ENCODE measurements at regions not wholly inside any gene's neighbourhood (a gene's known extent, or its start where the extent isn't known, plus 50 kb on each side); places are given as distances from the start of the nearest gene placed in this dataset.
A peak's percentile ranks its signal among the peaks of the same experiment; 100 is the strongest.

DNA sequence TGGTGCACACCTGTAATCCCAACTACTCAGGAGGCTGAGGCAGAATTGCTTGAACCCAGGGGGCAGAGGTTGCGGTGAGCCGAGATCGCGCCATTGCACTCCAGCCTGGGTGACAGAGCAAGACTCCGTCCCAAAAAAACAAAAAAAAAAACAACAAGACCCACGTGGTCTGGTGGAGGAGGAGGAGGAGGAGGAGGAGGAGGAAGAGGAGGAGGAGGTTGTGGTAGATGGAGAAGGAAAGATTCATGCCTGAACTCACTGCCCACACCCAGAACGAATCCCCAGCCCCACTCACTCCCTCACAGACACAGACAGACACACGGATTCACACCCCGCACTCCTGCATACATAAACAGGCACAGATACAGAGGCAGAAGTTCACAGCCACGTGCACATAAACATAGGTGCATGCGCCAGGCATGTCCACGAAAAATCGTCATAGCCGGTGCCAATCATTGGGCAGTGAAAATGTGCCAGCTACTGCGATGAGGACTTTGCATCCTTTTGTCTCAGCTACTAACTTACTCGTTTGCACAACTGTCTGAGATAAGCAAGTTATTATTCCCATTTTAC lies 138.5 kb downstream of the WSCD1 start:
- DNase-seq = no peak

DNA sequence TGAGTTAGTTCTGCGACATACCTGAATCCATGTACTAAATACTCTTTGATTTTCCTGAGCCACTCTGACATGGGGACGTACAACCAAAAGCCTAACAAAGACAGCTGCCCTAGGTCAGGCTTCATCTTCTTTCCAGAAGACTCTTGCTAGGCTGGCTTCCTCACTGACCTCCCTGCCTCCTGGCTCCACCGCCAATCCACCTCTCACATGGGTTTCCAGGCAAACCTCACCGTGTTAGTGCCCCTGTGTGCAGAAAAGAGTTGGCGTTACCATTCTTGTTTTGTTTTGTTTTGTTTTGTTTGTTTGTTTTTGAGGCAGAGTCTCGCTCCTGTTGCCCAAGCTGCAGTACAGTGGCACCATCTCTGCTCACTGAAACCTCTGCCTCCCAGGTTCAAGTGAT lies 135.3 kb downstream of the WSCD1 start:
- no peak for DNase-seq

DNA sequence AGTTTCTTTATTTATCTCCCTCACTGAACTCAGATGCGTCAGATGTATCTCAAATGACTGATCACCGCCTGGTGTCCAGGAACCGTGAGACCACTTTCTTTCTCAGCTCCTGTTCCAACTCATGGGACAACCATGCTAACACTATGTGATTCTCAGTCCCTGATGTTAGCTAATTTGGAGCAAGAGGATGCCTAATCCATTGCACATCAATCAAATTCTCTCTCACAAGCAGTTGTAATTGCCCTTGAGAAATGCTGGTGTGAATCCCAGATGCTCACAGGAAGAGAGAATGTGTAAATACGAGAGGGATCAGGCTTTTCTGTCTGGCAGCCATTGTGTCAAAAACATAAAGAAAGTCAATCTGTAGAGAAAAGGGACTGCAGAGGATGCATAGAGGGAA lies 134.9 kb downstream of the WSCD1 start:
- DNase-seq = no peak

DNA sequence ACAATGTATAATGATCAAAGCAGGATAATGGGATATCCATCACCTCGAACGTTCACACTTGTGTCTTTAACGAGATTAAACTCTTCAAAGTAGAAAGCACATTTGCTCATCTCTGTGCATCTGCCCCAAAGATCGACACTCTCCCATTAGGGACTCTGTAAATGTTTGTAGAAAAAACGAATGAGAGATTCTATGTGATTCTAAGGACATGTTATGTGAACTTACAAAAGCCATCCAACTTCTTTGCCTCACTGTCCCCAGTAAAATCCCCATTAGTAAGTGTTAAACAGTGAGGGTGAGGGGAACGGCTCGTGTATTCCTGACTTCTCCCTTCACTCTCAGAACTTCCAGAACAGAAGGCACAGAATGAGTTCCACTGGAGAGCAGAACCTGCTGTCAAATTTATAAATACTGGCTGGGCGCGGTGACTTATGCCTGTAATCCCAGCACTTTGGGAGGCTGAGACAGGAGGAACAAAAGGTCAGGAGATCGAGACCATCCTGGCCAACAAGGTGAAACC lies 134.1 kb downstream of the WSCD1 start:
- no peak for DNase-seq

DNA sequence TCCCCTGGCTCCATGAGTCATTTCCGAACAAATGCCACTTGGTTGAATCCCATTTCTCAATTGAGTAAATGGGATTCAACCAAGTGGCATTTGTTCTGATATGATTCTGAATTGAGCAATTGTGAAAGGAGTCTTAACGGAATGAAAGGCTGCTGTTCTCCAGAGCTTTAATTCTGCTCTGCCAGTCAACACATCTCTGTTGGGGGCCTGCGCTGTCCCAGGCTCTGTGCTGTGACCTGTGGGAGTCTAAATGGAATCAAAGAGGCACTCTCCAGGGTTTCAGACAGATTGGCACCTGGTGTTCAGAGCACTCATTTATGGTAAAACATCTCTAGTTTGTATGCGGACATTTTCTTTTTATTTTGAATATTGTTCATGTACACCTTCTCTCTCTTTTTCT lies 126.2 kb downstream of the WSCD1 start:
- DNase-seq = peak; percentile 48

DNA sequence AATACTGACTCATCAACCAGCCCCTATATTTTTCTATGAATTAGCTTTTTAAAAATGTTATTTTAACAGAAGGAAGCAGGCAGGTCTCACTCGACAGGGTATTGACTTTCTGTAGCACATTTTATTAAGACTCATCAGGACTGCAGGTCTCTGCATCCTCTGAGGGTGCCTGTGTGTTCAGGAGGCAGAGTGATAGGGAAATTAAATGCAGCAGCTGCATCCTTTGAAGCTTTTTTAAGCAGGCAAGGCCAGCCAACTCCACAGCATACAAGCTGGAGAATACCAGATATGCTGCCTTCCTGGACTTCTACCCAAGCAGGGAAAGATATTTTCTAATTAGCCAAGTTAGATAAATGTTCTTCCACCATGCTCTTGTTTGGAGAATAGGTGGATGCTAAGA lies 124.9 kb downstream of the WSCD1 start:
- DNase-seq = no peak

DNA sequence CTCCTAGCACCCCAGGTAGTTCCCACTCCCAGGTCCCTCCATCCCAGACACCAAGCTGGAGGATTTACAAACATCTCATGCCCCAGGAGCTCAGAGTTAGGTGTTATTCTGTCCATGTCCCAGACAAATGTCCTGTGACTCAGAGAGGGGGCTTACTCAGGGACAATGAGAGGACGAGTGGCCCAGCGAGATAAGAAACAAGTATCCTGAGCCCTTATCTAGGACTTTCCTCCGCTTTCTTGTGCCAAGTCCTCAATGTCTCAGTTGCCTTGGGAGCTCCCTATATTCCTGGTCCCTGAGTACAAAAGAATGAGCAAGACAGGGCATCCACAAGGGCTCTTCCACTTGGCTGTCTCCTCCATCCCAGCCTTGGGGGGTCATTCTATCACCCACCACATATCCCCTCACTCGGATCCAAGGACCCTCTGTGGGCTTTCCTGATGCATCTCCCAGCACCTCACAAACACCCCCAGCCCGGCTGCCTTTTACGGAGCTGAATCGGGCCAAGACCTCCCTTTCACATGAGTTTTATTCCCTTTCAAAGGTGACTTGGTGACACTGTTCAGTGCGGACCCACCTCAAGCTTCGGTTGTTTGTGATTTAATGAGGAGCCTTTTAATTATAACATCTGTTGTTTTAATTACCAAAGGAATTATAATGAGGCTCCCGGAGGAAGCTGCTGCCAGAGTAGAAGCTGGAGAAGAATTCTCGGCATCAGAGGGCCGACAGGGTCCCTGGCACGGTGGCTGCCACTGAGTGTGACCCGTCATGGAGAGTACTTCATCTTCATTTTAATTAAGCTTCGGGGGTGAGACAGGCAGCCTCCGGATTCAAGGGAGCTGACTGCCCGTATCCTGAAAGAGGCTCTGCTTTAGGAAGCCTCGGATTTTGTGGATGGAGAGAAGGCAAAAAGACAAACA lies 121.5 kb downstream of the WSCD1 start:
- DNase-seq = no peak

DNA sequence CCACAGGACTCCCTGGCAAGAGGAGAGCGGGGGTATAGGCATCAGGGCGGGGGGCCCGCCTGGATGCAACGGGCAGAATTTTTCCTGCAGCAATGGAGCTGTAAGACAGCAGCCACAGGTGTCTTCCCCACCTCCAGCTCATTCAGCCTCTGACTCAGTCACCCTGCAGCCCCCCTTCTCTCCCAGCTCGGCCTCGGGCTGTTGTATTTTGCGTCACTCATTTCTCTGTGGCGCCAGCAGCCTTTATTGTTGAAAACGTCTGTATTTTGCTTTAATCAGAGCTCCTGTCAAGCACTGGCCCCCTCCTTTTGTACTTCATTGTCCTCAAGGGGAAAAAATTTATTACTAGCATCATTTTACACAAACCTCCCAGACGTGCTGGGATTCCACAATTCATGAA lies 117.7 kb downstream of the WSCD1 start:
- DNase-seq = peak; percentile 51

DNA sequence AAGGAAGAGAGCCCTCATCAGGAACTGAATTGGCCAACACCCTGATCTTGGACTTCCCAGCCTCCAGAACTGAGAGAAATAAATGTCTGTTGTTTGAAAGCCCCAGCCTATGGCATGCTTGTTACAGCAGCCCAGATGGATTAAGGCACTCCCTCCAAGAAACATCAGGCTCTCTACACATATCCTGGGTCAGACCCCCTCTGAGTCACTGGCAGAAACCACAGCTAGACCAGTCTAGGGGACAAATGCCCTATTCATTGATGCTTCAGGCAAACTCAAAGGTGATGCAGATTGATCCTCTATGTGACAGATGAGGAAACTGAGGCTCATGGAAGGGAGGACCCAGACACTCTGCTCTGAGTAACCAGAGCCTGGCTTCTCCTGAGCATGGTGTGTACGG lies 116.8 kb downstream of the WSCD1 start:
- no peak for DNase-seq

DNA sequence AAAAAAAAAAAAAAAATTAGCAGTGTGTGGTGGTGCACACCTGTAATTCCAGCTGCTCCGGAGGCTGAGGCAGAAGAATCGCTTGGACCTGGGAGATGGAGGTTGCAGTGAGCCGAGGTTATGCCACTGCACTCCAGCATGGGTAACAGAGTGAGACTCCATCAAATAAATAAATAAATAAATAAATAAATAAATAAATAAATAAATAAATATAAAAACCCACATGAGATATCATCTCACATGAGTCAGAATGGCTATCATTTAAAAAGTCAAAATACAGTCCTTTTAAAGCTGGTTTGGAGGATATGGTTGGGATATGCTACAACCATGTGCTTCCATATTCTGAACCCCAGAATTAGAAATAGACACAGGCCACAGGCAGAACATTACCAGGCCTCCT lies 114.3 kb downstream of the WSCD1 start:
- DNase-seq = no peak

DNA sequence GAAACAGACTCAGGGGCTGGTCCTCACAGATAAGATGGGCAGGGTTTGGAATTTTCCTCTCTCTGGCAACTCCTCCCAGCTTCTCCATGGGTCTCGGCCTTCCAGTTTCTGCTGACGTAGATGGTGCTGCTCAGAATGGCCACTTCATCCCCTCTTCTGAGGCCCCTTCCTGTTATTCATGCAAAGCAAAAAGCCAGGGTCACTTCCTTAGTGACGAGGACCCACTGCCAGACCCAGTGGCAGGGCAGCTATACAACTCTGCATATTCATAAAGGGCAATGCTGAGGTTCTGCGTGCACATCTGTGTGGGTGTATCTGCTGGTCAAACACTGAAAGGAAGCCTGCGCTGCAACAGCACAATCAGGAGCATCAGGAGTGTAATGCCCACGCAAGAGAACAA lies 108.8 kb downstream of the WSCD1 start:
- no peak for DNase-seq

DNA sequence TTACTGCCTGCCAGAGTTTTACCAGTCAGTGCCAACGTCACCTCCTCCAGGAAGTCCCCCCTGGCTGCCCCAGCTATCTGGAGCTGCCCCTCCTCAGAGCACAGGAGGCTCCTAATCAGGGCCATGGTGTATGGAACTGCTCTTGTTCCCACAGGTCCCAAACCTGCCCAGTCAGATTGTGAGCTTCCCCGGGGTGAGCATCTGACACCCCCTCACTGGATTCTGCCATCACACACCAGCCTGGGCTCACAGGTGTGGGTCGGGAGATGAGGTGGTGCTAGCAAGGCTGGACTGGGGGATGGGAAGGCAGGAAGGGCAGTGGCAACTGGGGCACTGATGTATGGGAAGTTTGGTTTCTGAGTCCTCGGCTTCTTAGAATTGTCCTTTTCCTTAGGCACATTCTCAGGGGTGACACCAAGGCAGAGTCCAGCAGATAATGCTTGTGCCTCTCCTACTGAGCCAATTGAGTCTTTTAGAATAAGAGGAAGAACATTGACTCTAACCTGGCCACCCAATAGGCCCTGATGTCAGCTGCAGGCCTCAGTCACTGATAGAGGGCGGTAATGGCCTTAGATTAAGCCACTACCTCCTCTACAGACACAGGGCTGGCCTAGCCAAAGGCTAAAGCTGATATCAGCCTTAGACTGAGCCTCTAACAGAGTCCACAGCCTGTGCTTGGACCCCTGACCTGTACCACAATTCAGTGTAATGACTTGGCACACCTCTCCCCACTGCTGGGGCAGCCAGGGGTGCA lies 107.9 kb downstream of the WSCD1 start:
- DNase-seq = no peak

All from NCI-H2227 treated with DMSO at 0.1 percent for 48 hours (cell line).